B cell (primary cell): ENCODE measurements at regions not wholly inside any gene's neighbourhood (a gene's known extent, or its start where the extent isn't known, plus 50 kb on each side); places are given as distances from the start of the nearest gene placed in this dataset.

Experiments
- ATAC-seq: fragments of 200-7000 bp; cut with Tn5 transposase; one replicate; pipeline ENCODE4 v1.10.0; 2021; ENCODE audit warnings: low read depth, mild to moderate bottlenecking, moderate number of reproducible peaks, moderate library complexity
- CTCF ChIA-PET: fragments of 350-600 bp; sonication (Branson Sonifier 250); formaldehyde crosslinking; loops from one replicate; lab custom pipeline; 2021; ENCODE audit warnings: antibody characterized with exemption, inconsistent platforms; lab: Charles Lee
- POLR2A ChIA-PET: fragments of 350-600 bp; sonication (Branson Sonifier 250); formaldehyde crosslinking; loops from one replicate; lab custom pipeline; 2021; ENCODE audit warnings: antibody characterized with exemption; lab: Charles Lee
- DNase-seq: peaks from one replicate; pipeline ENCODE4 v3.0.0; 2013
- H2AFZ ChIP-seq: 2 replicates; pipeline ENCODE4 v1.6.1; 2012; ENCODE audit warnings: mild to moderate bottlenecking, low read depth, low read length; ENCODE audit not compliant: insufficient read depth, poor library complexity, severe bottlenecking
- H3K27ac ChIP-seq, 2 donors: 1 replicate in 1 of 2; 2 replicates in 1 of 2; pipeline ENCODE4 v1.5.1; 2012 to 2013; ENCODE audit warnings: low read length in 2 of 2, mild to moderate bottlenecking in 2 of 2, moderate library complexity in 1 of 2
- H3K27me3 ChIP-seq, 4 experiments: fragments of 200-600 bp in 1 of 4; sonication (generic) in 1 of 4; replicated peaks in 1 of 4; 1 replicate in 2 of 4; 2 replicates in 2 of 4; pipeline versions ENCODE4 v1.6.1 to v1.7.0; 2013 to 2016; ENCODE audit warnings: low read length in 3 of 4, mild to moderate bottlenecking in 2 of 4, mixed read lengths in 1 of 4, moderate library complexity in 1 of 4; ENCODE audit not compliant: insufficient read depth in 4 of 4, control insufficient read depth in 3 of 4; ENCODE audit errors: control extremely low read depth in 1 of 4
- H3K36me3 ChIP-seq, 2 experiments: replicated peaks in 1 of 2; 1 replicate in 1 of 2; 2 replicates in 1 of 2; pipeline versions ENCODE4 v1.6.1 to v1.7.1; 2013; ENCODE audit warnings: low read length in 1 of 2; ENCODE audit not compliant: insufficient read depth in 2 of 2, control insufficient read depth in 1 of 2; ENCODE audit errors: control extremely low read depth in 1 of 2, extremely low read depth in 1 of 2
- H3K4me1 ChIP-seq, 2 donors: fragments of 200-600 bp in 1 of 2; sonication (generic) in 1 of 2; 1 replicate in 1 of 2; 2 replicates in 1 of 2; pipeline versions ENCODE4 v1.5.1 to v1.6.1; 2013 to 2017; ENCODE audit warnings: low read length in 2 of 2; ENCODE audit not compliant: control insufficient read depth in 2 of 2, insufficient read depth in 2 of 2
- H3K4me2 ChIP-seq: replicated peaks from 2 replicates; pipeline ENCODE3; 2012; ENCODE audit warnings: mild to moderate bottlenecking, low read depth, low read length; ENCODE audit not compliant: poor library complexity, severe bottlenecking
- H3K4me3 ChIP-seq, 5 experiments: fragments of 200-600 bp in 1 of 5; sonication (generic) in 1 of 5; 1 replicate in 3 of 5; 2 replicates in 2 of 5; pipeline versions ENCODE4 v1.5.1 to v1.7.0; 2011 to 2016; ENCODE audit warnings: low read length in 4 of 5, mild to moderate bottlenecking in 4 of 5, low read depth in 2 of 5, control low read depth in 1 of 5, moderate library complexity in 1 of 5; ENCODE audit not compliant: insufficient read depth in 1 of 5; ENCODE audit errors: control extremely low read depth in 1 of 5, extremely low read depth in 1 of 5
- H3K79me2 ChIP-seq: fragments of 200-600 bp; sonication (generic); one replicate; pipeline ENCODE4 v1.6.0; 2016; ENCODE audit warnings: low read length; ENCODE audit not compliant: control insufficient read depth, insufficient read depth
- H3K9ac ChIP-seq: fragments of 200-600 bp; sonication (generic); 2 replicates; pipeline ENCODE4 v1.6.1; 2017; ENCODE audit warnings: mild to moderate bottlenecking, low read length, moderate library complexity
- H3K9me3 ChIP-seq, 3 donors: one replicate each; pipeline versions ENCODE4 v1.6.1 to v1.7.1; 2013; ENCODE audit warnings: low read length in 2 of 3; ENCODE audit not compliant: control insufficient read depth in 2 of 3, insufficient read depth in 1 of 3; ENCODE audit errors: control extremely low read depth in 1 of 3
- H4K20me1 ChIP-seq: 2 replicates; pipeline ENCODE4 v1.6.0; 2012; ENCODE audit warnings: mild to moderate bottlenecking, low read length; ENCODE audit not compliant: insufficient read depth, control insufficient read depth, poor library complexity, severe bottlenecking
- H3K27ac Mint-ChIP-seq: one replicate; pipeline ENCODE4 v1.8.0; 2021; ENCODE audit warnings: mixed read lengths
- H3K27me3 Mint-ChIP-seq: one replicate; pipeline ENCODE4 v1.8.0; 2021; ENCODE audit warnings: mixed read lengths
- H3K4me1 Mint-ChIP-seq: one replicate; pipeline ENCODE4 v1.8.0; 2021; ENCODE audit warnings: mixed read lengths
- H3K4me3 Mint-ChIP-seq: one replicate; pipeline ENCODE4 v1.8.0; 2021; ENCODE audit warnings: mixed read lengths
- H3K9me3 Mint-ChIP-seq: one replicate; pipeline ENCODE4 v1.8.0; 2022; ENCODE audit warnings: mixed read lengths; ENCODE audit not compliant: insufficient read depth
- CTCF ChIP-seq: fragments of 200-600 bp; IDR thresholded peaks from one replicate; pipeline ENCODE4 v1.8.0; 2022; ENCODE audit warnings: antibody characterized with exemption, mild to moderate bottlenecking
- EZH2 ChIP-seq: IDR thresholded peaks from 2 replicates; pipeline ENCODE4 v1.6.1; 2012; ENCODE audit warnings: borderline replicate concordance, low read depth, mild to moderate bottlenecking, moderate library complexity, low read length; ENCODE audit not compliant: insufficient read depth, poor library complexity, severe bottlenecking
- WGBS: methylation state at CpG from one replicate; pipeline ENCODE4 v1.1.5; 2013; ENCODE audit warnings: missing lambda C conversion rate; ENCODE audit not compliant: insufficient coverage; 5-methylcytosine and 5-hydroxymethylcytosine counted together
- intact Hi-C: fragments of 100-400 bp; cut with micrococcal nuclease; formaldehyde crosslinking; loops from one replicate; pipeline ENCODE4 v1.10.0; 2022

GRCh38 chr1:189851806-189852367, 625.8 kb downstream of the BRINP3 start:
- no peak overlapping the region for H3K27ac ChIP-seq
- CTCF ChIA-PET, result no interaction called here
- H3K9me3 ChIP-seq, result peaks cover 0 to under 1% (median 0%) of the 10 kb centered on the region in 3 donors
- Mint-ChIP-seq H3K4me1 (no peaks in the 10 kb centered on the region), H3K27me3 (no peaks in the 10 kb centered on the region), H3K4me3 (no peak overlapping the region), H3K27ac (no peak overlapping the region), H3K9me3 (peaks cover 2% of the 10 kb centered on the region)
- H3K4me2 ChIP-seq, result no peak overlapping the region
- H3K4me1 ChIP-seq, result no peaks in the 10 kb centered on the region
- H2AFZ ChIP-seq, result no peak overlapping the region
- POLR2A ChIA-PET, result no interaction called here
- H3K27me3 ChIP-seq, result no peaks in the 10 kb centered on the region
- 70% methylated on average over 1 of the region's 3 CpGs for WGBS
- no peak overlapping the region for H3K9ac ChIP-seq
- H3K4me3 ChIP-seq, result no peak overlapping the region
- no peaks in the 10 kb centered on the region for H3K36me3 ChIP-seq
- TF ChIP-seq CTCF (no peak), EZH2 (no peak)
- no peaks in the 10 kb centered on the region for H3K79me2 ChIP-seq
- intact Hi-C loops, result no loop called here
- DNase-seq (no peak), ATAC-seq (no peak)
- H4K20me1 ChIP-seq, result no peaks in the 10 kb centered on the region

- Histone ChIP-seq H4K20me1 (no peaks in the 10 kb centered on the region), H3K27me3 (no peaks in the 10 kb centered on the region), H3K9me3 (peaks cover 0 to 4% (median 1%) of the 10 kb centered on the region in 3 donors), H3K27ac (no peak overlapping the region), H3K4me3 (no peak overlapping the region), H3K79me2 (no peaks in the 10 kb centered on the region), H3K4me1 (no peaks in the 10 kb centered on the region), H3K9ac (no peak overlapping the region), H2AFZ (no peak overlapping the region), H3K4me2 (no peak overlapping the region), H3K36me3 (no peaks in the 10 kb centered on the region)
- no peaks in the 10 kb centered on the region for H3K4me1 Mint-ChIP-seq
- TF ChIP-seq CTCF, result peak; percentile 73
- TF ChIP-seq EZH2, result no peak
- ChIA-PET CTCF (interaction anchor here (0.7 to 1.2 kb wide), 3 partner anchors 19 to 1758 kb away, joined by 3 to 6 read pairs (median 3); no protein-coding TSS in a partner anchor), POLR2A (no interaction called here)
- intact Hi-C loops, result no loop called here
- WGBS, result 75% methylated on average over 1 of the region's 1 CpG
- H3K27me3 Mint-ChIP-seq, result no peaks in the 10 kb centered on the region
- ATAC-seq (no peak), DNase-seq (peak; percentile 24)
- H3K27ac Mint-ChIP-seq, result no peak overlapping the region
- no peak overlapping the region for H3K4me3 Mint-ChIP-seq
- H3K9me3 Mint-ChIP-seq, result peaks cover 4% of the 10 kb centered on the region
Observed at GRCh38 chr1:189859385-189859977, 618.2 kb downstream of the BRINP3 start.
